GM03348 (cell line): ENCODE measurements at regions not wholly inside any gene's neighbourhood (a gene's known extent, or its start where the extent isn't known, plus 50 kb on each side); places are given as distances from the start of the nearest gene placed in this dataset.
"Not testable (repeated sequence)": the region's sequence is repeated elsewhere in the genome, so short reads cannot be mapped to it uniquely, and the experiment has no call there.

Experiments used
- DNase-seq: peaks from one replicate; pipeline ENCODE4 v3.0.0; 2012; ENCODE audit warnings: low spot score

GRCh38 chr6:74018825-74019224, 322.8 kb downstream of the CD109 start:
- DNase-seq = no peak

DNA sequence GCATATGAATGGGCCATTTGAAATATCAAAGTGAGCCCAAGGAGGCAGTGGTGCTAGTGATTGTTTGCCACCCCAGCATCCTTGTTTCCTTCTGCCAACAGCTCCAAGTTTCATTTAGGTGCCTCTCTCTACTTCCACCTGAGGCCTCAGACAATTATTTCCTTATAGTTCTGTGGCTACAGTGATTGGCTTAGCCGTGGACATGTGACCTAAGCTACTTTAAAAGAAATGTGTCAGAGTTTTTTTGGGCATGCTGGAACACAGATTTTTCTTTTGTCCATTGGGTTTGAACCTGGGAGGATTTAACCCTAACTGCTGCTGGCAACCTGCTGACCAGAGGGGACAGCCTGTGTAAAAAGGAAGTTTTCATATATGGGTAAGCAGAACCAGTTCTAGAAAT, 319.4 kb downstream of the CD109 start:
- DNase-seq = no peak

DNA sequence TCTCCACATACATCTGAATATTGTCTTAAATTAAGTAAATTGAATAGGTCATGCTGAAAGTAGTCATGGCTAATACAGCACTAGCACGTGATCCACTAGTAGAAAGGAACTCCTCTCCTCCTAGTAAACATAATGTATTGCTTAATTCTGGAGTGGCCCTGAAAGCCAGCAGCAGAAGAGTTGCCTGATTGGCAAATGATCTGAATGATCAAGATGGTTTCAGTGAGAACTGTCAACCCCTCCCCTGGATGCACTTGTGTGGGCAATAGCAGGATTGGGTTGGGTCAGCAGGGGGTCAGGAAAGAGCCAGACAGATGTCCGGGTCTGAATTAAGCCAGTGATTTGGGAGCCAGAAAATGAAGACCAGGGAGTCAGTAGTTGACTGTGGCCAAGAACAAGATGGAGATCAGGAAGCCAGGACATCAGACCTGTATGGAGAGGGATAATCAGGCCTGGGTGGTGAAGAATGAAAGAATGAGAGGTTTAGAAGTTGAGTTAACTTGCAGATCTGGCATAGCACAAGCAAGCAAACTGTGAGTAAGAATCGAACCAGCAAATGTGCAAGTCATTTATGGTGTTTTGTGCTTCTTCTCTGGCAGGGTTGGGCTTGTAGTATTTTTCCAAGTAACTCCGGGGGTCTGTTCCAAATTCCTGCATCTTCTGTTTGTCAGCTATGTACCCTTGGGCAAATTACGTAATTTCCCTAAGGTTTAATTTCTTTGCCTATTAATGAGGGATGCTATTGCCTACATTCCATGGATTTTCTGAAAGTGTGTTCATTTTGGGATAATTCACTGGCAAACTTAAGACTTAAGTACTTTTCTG, 304.9 kb downstream of the CD109 start:
- DNase-seq = peak; percentile 26

GRCh38 chr6:73990609-73991238, 294.7 kb downstream of the CD109 start:
- not testable (repeated sequence) for DNase-seq

DNA sequence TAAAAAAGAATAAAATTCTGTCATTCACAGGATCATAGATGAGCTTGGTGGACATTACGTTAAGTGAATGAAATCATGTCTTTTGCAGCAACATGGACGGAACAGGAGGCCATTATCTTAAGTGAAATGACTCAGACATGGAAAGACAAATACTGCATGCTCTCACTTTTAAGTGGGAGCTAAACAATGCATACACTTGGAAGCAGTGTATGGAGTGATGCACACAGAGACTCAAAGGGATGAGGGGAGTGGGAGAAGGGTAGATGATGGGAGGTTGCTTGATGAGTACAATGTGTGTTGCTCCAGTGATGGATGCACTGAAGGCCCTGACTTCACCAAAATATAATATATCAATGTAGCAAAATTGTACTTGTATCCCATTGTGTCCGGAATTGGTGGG, 293.4 kb downstream of the CD109 start:
- DNase-seq = no peak

- peak; percentile 71 for DNase-seq
These were observed 289.9 kb downstream of the CD109 start for GRCh38 chr6:73985891-73986290.

DNA sequence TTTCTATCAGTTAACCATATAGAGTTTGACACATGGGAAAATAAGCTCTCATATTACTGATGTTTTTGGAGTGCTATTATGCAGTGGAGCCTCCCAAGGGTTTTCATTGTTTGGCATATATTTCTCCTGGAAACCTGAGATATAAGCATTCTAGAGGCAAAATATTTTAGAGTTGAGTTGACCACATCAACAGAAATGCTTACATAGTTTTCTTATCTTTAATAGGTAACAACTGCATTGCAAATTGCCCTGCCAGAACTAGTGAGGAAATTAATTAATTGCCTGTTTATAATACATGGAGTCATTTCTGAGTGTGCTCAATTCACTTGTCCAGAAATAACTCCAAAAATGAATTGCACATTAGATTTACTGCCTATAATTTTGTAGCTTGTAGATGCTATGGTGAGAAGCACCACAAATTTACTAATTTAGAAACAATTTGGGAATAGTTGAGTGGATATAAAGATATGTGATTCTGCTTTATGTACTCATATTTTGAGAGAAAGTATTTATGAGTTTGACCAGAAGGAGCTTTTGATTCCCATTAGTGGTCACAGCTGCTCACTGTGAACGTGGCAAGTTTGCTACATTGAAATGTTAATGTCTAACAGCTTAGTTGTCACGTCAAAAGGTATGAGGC, 288.7 kb downstream of the CD109 start:
- DNase-seq = peak; percentile 25

- peak; percentile 70 for DNase-seq
These were observed 287.4 kb downstream of the CD109 start for GRCh38 chr6:73983367-73983766.

DNA sequence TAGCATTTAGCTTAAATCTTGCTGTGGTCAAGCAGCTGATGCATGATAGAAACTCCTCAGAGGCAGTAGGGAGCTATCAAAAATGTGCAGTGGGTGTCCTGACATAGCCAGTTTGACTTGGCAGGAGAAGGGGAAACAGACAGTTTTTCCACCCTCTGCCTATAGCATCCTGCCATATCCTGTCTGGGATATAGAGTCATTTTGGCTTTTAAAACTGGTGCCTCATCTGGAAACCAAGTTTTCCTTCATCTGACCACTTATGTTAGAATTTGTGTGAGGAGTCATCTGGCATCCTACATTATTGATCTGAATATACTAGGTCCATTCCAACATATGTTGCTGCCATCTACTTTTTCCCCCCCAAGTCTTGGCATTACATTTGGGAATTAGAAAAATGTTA, 284.1 kb downstream of the CD109 start:
- no peak for DNase-seq

- no peak for DNase-seq
These were observed 282.3 kb downstream of the CD109 start for GRCh38 chr6:73978330-73978729.

GRCh38 chr6:73972518-73972917, 276.5 kb downstream of the CD109 start:
- DNase-seq = not testable (repeated sequence)

DNA sequence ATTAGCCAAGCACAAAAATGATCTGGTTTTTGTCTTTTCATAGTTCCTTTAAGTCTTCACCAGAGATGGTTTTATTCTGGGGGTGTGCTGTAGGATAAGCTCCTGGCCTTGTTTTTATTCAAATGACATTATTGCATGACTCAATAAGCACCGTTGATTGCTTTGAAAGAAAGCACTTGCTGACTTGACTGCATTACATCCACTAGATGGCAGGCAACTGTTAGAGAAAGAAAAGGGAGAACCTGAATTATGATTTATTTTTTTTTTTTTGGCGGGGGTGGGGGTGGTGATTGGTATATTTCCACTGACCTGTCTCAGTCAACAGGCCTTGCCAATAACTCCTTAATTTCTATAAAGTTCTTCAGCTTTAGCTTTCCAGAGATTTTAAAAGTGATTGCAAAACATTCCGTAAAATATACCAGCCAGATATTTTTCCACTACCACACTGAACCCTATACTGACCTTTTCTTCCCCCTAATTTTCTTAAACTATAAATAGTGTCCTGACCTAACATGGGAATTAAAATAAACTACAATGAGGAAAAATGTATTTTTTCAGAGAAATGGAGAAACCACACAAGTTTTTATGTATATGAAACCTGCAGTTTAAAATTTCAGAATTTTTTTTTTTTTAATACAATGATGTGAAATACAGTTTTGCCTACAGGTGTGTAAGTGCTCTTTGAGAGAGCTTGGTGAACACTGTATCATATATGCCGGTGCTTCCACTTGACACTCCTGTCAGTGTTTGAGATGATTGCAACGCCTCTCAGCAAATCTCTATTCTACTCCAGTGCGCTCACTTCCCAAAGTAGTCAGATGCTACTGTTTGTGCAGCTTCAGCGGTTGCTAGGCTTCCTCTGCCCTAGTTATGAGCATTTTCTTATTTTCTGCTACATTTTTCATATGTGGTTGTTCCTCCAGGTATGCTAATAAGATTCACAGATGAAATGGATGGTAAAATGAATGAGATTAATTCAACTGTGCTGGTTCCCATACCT, 274.3 kb downstream of the CD109 start:
- DNase-seq = peak; percentile 72

DNA sequence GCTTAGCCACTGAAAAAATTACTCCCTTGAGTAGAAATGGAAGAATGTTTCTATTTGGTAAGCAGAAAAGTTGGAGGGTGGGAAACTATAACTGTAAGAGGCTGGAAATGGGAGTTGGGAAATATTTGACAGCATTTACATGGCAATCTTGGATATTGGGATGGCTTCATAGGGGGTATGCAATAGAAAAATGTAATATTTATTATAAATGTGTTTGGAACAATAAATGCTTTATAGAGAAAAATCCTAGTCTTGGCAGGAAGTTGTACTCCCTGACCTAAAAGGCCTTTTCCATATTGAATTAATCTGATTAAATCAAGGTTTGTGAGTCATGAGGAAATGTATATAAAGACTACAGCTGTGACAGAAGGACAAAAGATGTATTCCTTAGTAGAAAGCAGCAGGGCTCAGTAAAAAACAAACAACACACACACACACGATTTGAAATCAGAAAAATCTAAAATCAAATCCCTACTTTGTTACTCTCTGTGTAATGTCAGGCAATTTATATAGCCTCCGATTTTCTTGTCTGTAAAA, 272.3 kb downstream of the CD109 start:
- no peak for DNase-seq

GRCh38 chr6:73965539-73966029, 269.6 kb downstream of the CD109 start:
- no peak for DNase-seq

DNA sequence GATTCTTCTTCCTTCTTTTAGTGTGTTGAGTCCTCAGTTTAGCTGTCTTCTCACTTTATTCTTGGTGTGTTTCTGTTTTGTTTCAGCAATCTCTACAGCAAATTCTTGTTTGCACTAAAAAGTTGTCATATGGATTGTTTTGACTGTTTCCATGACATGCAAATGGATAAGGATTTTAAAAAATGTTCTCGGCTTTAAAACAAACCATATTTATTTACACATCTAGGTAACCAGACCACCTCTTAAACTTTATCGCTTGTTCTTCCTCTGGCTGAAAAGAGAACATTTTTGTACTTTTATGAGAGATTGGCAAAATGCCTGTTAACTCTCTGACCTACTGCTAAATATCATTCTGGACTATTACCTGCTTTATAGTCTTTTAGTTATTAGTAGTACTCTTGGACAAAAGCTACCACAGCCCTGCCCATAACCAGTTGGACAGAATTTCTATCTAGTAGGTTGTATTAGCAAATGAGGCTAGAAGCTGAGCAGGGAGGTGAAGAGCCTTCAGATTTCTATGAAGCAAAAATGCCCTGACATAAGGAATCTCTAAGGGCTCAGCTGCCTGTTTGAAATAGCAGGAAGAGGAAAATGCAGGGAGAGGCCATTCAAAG, 268.3 kb downstream of the CD109 start:
- no peak for DNase-seq

GRCh38 chr6:73962884-73963283, 266.9 kb downstream of the CD109 start:
- DNase-seq = no peak

- no peak for DNase-seq
These were observed 260.3 kb downstream of the CD109 start for GRCh38 chr6:73956305-73956704.

DNA sequence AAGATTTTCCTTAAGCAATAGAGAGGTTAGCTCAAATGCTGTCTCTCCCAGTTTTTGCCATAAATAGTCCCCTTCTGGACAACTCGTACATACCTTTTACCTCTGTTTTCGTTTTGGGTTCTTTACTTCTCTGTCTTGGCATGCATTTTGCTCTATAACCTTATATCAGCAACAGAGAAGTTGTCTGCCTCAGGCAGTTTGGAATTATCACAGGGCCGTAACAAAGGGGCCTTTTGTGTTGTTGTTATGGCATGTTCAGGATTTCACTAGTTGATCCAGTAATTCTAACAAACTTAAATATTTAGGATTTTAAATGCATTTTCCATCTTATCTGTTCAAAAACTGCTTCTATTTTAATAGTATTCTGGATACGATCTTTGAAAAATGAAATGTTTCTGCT, 259.8 kb downstream of the CD109 start:
- no peak for DNase-seq

GRCh38 chr6:73954881-73955280, 258.9 kb downstream of the CD109 start:
- no peak for DNase-seq

- peak; percentile 39 for DNase-seq
These were observed 255.2 kb downstream of the CD109 start for GRCh38 chr6:73951183-73951582.
